ENCODE measurements at regions not wholly inside any gene's neighbourhood (a gene's known extent, or its start where the extent isn't known, plus 50 kb on each side); places are given as distances from the start of the nearest gene placed in this dataset.

DNA sequence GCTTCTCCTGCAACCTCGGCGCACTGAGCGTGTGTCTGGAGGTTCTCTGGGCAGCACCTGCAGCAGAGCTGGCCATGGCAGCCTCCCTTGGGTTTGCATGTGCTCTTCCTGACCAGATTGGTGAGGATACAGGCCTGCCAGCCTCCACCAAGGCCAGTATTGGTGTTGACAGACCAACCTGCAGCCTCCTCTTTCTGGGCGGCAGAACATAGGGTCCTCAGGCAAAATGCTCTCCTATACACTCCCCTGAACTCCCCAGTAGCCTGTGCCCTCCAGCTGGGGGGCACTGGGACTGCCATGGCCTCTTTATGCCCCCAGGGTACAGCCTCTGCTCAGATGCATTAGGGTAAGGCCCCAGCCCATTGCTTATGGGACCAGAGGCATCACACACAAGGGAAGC lies 131.9 kb upstream of the SPRED2 start:
- H3K4me2 ChIP-seq: no peak overlapping the region
- H2AFZ ChIP-seq: no peak overlapping the region
- no peak overlapping the region for H3K4me3 ChIP-seq
- H3K9me3 ChIP-seq (ENCODE audit: low read depth): no peaks in the 10 kb centered on the region
- H3K36me3 ChIP-seq (replicated peaks; ENCODE audit: insufficient read depth, low read depth): no peaks in the 10 kb centered on the region
- 97% methylated on average over 4 of the region's 4 CpGs for WGBS (ENCODE audit: low lambda C conversion rate, missing lambda C conversion rate)
- no peaks in the 10 kb centered on the region for H3K9me2 ChIP-seq (replicated peaks; ENCODE audit: insufficient read depth)
- DNase-seq (ENCODE audit: low spot score): no peak
- H3K4me1 ChIP-seq (ENCODE audit: insufficient read depth): peaks cover 8% of the 10 kb centered on the region
- no peaks in the 10 kb centered on the region for H3K79me2 ChIP-seq
- no peak overlapping the region for H3K27ac ChIP-seq
- TF ChIP-seq EZH2 (IDR thresholded peaks at IDR 0.05; ENCODE audit: borderline replicate concordance) (no peak), EZH2phosphoT487 (IDR thresholded peaks at IDR 0.05; ENCODE audit: low read depth, severe bottlenecking, unreplicated experiment) (no peak)
- TF ChIP-seq, protein P1, sequence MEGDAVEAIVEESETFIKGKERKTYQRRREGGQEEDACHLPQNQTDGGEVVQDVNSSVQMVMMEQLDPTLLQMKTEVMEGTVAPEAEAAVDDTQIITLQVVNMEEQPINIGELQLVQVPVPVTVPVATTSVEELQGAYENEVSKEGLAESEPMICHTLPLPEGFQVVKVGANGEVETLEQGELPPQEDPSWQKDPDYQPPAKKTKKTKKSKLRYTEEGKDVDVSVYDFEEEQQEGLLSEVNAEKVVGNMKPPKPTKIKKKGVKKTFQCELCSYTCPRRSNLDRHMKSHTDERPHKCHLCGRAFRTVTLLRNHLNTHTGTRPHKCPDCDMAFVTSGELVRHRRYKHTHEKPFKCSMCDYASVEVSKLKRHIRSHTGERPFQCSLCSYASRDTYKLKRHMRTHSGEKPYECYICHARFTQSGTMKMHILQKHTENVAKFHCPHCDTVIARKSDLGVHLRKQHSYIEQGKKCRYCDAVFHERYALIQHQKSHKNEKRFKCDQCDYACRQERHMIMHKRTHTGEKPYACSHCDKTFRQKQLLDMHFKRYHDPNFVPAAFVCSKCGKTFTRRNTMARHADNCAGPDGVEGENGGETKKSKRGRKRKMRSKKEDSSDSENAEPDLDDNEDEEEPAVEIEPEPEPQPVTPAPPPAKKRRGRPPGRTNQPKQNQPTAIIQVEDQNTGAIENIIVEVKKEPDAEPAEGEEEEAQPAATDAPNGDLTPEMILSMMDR (IDR thresholded peaks at IDR 0.05; ENCODE audit: poor library complexity): no peak
- no peaks in the 10 kb centered on the region for H4K20me1 ChIP-seq (ENCODE audit: insufficient read depth, poor library complexity, severe bottlenecking)
- no peaks in the 10 kb centered on the region for H3K27me3 ChIP-seq

DNA sequence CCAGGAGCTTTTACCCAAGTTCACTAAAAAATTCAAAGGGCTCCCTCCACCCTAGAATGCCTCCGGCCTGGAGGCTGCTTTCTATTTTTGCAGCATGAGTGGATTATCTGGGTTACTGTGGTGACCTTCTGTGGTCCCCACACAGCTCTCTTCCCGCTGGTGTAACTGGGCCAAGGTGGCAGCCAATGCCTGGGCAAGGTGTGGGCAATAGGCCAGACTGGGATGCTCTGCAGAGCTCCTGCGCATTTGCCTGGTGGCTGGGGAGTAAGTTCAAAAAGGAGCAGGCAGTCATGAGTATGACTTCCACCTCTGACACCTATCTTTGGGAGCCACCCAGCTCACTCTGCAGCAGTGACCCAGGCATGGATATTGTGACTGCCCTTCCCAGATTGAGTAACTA lies 130.5 kb upstream of the SPRED2 start:
- no peaks in the 10 kb centered on the region for H3K36me3 ChIP-seq (replicated peaks; ENCODE audit: insufficient read depth, low read depth)
- no peak for DNase-seq (ENCODE audit: low spot score)
- H3K27me3 ChIP-seq: peaks cover 11% of the 10 kb centered on the region
- no peak overlapping the region for H2AFZ ChIP-seq
- WGBS (ENCODE audit: low lambda C conversion rate, missing lambda C conversion rate): 80% methylated on average over 3 of the region's 3 CpGs
- no peaks in the 10 kb centered on the region for H3K9me3 ChIP-seq (ENCODE audit: low read depth)
- H3K4me3 ChIP-seq: no peak overlapping the region
- peaks cover 8% of the 10 kb centered on the region for H3K4me1 ChIP-seq (ENCODE audit: insufficient read depth)
- no peak overlapping the region for H3K27ac ChIP-seq
- TF ChIP-seq EZH2 (IDR thresholded peaks at IDR 0.05; ENCODE audit: borderline replicate concordance) (no peak), EZH2phosphoT487 (IDR thresholded peaks at IDR 0.05; ENCODE audit: low read depth, severe bottlenecking, unreplicated experiment) (no peak)
- TF ChIP-seq, protein P1 (IDR thresholded peaks at IDR 0.05; ENCODE audit: poor library complexity): no peak
- no peak overlapping the region for H3K4me2 ChIP-seq
- H3K79me2 ChIP-seq: no peaks in the 10 kb centered on the region
- H3K9me2 ChIP-seq (replicated peaks; ENCODE audit: insufficient read depth): no peaks in the 10 kb centered on the region
- no peaks in the 10 kb centered on the region for H4K20me1 ChIP-seq (ENCODE audit: insufficient read depth, poor library complexity, severe bottlenecking)

DNA sequence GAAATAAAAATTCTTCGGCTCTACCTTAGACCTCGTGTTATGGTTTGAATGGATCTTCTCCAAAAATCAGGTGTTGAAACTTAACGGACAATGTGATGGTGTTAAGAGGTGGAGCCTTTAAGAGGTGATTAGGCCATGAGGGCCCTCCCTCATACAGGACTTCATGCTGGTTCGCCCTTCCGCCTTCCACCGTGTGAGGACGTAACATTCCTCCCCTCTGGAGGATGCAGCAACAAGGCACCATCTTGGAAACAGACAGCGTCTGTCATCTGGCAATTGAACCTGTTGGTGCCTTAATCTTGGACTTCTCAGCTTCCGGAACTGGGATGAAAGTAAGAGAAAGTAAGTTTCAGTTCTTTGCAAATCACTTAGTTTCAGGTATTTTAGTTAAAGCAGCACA lies 126.3 kb upstream of the SPRED2 start:
- Histone ChIP-seq H3K27me3 (peaks cover 11% of the 10 kb centered on the region), H3K27ac (no peak overlapping the region), H4K20me1 (ENCODE audit: insufficient read depth, poor library complexity, severe bottlenecking) (no peaks in the 10 kb centered on the region), H3K9me3 (ENCODE audit: low read depth) (no peaks in the 10 kb centered on the region), H3K4me1 (ENCODE audit: insufficient read depth) (no peaks in the 10 kb centered on the region), H3K4me3 (no peak overlapping the region), H3K9me2 (replicated peaks; ENCODE audit: insufficient read depth) (no peaks in the 10 kb centered on the region), H3K4me2 (no peak overlapping the region), H2AFZ (no peak overlapping the region), H3K79me2 (no peaks in the 10 kb centered on the region), H3K36me3 (replicated peaks; ENCODE audit: insufficient read depth, low read depth) (no peaks in the 10 kb centered on the region)
- no peak for TF ChIP-seq EZH2phosphoT487 (IDR thresholded peaks at IDR 0.05; ENCODE audit: low read depth, severe bottlenecking, unreplicated experiment)
- TF ChIP-seq EZH2 (IDR thresholded peaks at IDR 0.05; ENCODE audit: borderline replicate concordance): no peak
- TF ChIP-seq, protein P1 (IDR thresholded peaks at IDR 0.05; ENCODE audit: poor library complexity): no peak
- no peak for DNase-seq (ENCODE audit: low spot score)
- 74% methylated on average over 9 of the region's 9 CpGs for WGBS (ENCODE audit: low lambda C conversion rate, missing lambda C conversion rate)
